ENCODE measurements at regions not wholly inside any gene's neighbourhood (a gene's known extent, or its start where the extent isn't known, plus 50 kb on each side); places are given as distances from the start of the nearest gene placed in this dataset.

DNA sequence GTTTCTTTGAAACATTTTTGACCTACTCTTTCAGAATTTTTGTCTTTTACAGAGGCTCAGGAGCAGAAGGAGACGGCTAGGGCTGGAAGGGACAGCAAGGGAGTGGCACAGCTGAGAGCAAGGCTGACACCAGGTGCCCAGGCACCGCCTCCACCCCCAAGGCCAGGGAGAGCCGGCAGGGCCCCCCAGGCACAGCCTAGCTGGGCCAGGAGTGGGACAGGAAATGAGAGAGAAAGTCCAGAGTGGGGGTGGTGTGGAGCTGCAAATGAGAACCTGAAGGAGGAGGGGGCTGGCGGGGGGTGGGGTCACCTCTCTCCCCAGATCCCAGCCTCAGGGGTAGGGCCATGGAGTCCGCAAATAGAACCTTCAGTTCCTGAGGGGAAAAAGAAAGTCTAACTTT is 236.7 kb downstream of the CDC5L start:
- TF ChIP-seq, protein P1, sequence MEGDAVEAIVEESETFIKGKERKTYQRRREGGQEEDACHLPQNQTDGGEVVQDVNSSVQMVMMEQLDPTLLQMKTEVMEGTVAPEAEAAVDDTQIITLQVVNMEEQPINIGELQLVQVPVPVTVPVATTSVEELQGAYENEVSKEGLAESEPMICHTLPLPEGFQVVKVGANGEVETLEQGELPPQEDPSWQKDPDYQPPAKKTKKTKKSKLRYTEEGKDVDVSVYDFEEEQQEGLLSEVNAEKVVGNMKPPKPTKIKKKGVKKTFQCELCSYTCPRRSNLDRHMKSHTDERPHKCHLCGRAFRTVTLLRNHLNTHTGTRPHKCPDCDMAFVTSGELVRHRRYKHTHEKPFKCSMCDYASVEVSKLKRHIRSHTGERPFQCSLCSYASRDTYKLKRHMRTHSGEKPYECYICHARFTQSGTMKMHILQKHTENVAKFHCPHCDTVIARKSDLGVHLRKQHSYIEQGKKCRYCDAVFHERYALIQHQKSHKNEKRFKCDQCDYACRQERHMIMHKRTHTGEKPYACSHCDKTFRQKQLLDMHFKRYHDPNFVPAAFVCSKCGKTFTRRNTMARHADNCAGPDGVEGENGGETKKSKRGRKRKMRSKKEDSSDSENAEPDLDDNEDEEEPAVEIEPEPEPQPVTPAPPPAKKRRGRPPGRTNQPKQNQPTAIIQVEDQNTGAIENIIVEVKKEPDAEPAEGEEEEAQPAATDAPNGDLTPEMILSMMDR (IDR thresholded peaks at IDR 0.05 in 8 of 11, conservative IDR thresholded peaks at IDR 0.05 in 3 of 11): no peak
- TF ChIP-seq POLR2AphosphoS5 (IDR thresholded peaks at IDR 0.05): no peak
